HepG2 (cell line): ENCODE measurements at regions not wholly inside any gene's neighbourhood (a gene's known extent, or its start where the extent isn't known, plus 50 kb on each side); places are given as distances from the start of the nearest gene placed in this dataset.

ENCODE experiments used
- ARID3A ChIP-seq: IDR thresholded peaks from 2 replicates; pipeline ENCODE4 v1.6.1; 2012; ENCODE audit warnings: low read depth, low read length, improper control_type of control experiment
- DR1 ChIP-seq: sonication (generic); formaldehyde crosslinking; IDR thresholded peaks from 2 replicates; pipeline ENCODE4 v1.8.0; 2021; ENCODE audit warnings: mild to moderate bottlenecking, missing genetic modification reagents, inconsistent platforms
- HOXA9 ChIP-seq: sonication (generic); formaldehyde crosslinking; IDR thresholded peaks from 2 replicates; pipeline ENCODE4 v1.8.1; 2022; ENCODE audit warnings: missing genetic modification reagents, mild to moderate bottlenecking, moderate library complexity, borderline replicate concordance
- IKZF5 ChIP-seq: IDR thresholded peaks from 2 replicates; pipeline ENCODE4 v1.6.1; 2018; ENCODE audit warnings: missing genetic modification reagents, mild to moderate bottlenecking, missing compliant biosample characterization
- JUNB ChIP-seq: sonication (generic); formaldehyde crosslinking; IDR thresholded peaks from 2 replicates; pipeline ENCODE4 v1.8.0; 2022; ENCODE audit warnings: missing genetic modification reagents, mild to moderate bottlenecking, borderline replicate concordance
- MBNL3 ChIP-seq: fragments of 250-450 bp; sonication (Bioruptor Pico); conservative IDR thresholded peaks from 2 replicates; pipeline ENCODE4 v1.8.0; 2022; ENCODE audit warnings: mild to moderate bottlenecking, inconsistent platforms
- NFRKB ChIP-seq: fragments of 450-650 bp; IDR thresholded peaks from 2 replicates; pipeline ENCODE4 v1.6.1; 2017
- SMYD3 ChIP-seq: sonication (generic); formaldehyde crosslinking; IDR thresholded peaks from 2 replicates; pipeline ENCODE4 v1.8.1; 2023; ENCODE audit warnings: mild to moderate bottlenecking, missing genetic modification reagents
- ZNF274 ChIP-seq: sonication (generic); formaldehyde crosslinking; IDR thresholded peaks from 2 replicates; pipeline ENCODE4 v1.5.1; 2020; ENCODE audit warnings: mild to moderate bottlenecking, missing genetic modification reagents
- TF ChIP-seq, protein P1 (sequence below): sonication (generic); formaldehyde crosslinking; conservative IDR thresholded peaks from 2 replicates; pipeline ENCODE4 v1.4.0; 2020; ENCODE audit warnings: missing genetic modification reagents
- TF ChIP-seq, protein P2 (sequence below): sonication (generic); formaldehyde crosslinking; IDR thresholded peaks from 2 replicates; pipeline ENCODE4 v1.4.0; 2020; ENCODE audit warnings: low read depth, mild to moderate bottlenecking, missing genetic modification reagents
- TF ChIP-seq, protein P3 (sequence below): sonication (generic); formaldehyde crosslinking; IDR thresholded peaks from 2 replicates; pipeline ENCODE4 v1.4.0; 2020; ENCODE audit warnings: missing genetic modification reagents, mild to moderate bottlenecking, borderline replicate concordance
- TF ChIP-seq, protein P4 (sequence below): sonication (generic); formaldehyde crosslinking; IDR thresholded peaks from 2 replicates; pipeline ENCODE4 v1.8.1; 2022; ENCODE audit warnings: low read depth, mild to moderate bottlenecking, missing genetic modification reagents

DNA sequence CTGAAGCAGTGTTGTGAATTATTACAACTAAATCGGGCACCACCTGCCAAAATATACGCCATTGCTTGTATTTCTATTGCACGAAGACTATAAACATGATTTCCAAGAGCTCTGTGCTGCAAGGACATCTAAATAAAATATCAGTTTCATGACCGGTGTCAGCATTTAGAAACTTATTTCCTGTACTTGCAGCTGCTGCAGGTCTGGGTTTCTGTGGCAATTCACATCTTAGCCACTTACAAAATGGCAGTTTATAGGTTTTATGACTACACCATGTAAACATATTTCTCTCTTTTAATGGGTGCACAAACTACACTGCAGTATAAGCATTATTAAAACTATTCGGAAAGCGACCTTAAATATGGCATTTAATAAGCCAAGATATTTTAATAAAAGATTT lies 359.4 kb downstream of the VPS13C start (continued):
- TF ChIP-seq SMYD3 (no peak), ZNF274 (CRISPR knock-in tag) (no peak), JUNB (CRISPR knock-in tag) (no peak), NFRKB (no peak), MBNL3 (CRISPR knock-in tag) (no peak), DR1 (CRISPR knock-in tag) (no peak), ARID3A (no peak), HOXA9 (CRISPR knock-in tag) (no peak), IKZF5 (CRISPR knock-in tag) (no peak)
- TF ChIP-seq, protein P1, sequence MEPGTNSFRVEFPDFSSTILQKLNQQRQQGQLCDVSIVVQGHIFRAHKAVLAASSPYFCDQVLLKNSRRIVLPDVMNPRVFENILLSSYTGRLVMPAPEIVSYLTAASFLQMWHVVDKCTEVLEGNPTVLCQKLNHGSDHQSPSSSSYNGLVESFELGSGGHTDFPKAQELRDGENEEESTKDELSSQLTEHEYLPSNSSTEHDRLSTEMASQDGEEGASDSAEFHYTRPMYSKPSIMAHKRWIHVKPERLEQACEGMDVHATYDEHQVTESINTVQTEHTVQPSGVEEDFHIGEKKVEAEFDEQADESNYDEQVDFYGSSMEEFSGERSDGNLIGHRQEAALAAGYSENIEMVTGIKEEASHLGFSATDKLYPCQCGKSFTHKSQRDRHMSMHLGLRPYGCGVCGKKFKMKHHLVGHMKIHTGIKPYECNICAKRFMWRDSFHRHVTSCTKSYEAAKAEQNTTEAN: no peak
- TF ChIP-seq, protein P2, sequence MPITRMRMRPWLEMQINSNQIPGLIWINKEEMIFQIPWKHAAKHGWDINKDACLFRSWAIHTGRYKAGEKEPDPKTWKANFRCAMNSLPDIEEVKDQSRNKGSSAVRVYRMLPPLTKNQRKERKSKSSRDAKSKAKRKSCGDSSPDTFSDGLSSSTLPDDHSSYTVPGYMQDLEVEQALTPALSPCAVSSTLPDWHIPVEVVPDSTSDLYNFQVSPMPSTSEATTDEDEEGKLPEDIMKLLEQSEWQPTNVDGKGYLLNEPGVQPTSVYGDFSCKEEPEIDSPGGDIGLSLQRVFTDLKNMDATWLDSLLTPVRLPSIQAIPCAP (CRISPR knock-in tag): no peak
- TF ChIP-seq, protein P3, sequence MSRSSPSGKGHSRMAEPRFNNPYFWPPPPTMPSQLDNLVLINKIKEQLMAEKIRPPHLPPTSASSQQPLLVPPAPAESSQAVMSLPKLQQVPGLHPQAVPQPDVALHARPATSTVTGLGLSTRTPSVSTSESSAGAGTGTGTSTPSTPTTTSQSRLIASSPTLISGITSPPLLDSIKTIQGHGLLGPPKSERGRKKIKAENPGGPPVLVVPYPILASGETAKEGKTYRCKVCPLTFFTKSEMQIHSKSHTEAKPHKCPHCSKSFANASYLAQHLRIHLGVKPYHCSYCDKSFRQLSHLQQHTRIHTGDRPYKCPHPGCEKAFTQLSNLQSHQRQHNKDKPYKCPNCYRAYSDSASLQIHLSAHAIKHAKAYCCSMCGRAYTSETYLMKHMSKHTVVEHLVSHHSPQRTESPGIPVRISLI (CRISPR knock-in tag): no peak
- TF ChIP-seq, protein P4, sequence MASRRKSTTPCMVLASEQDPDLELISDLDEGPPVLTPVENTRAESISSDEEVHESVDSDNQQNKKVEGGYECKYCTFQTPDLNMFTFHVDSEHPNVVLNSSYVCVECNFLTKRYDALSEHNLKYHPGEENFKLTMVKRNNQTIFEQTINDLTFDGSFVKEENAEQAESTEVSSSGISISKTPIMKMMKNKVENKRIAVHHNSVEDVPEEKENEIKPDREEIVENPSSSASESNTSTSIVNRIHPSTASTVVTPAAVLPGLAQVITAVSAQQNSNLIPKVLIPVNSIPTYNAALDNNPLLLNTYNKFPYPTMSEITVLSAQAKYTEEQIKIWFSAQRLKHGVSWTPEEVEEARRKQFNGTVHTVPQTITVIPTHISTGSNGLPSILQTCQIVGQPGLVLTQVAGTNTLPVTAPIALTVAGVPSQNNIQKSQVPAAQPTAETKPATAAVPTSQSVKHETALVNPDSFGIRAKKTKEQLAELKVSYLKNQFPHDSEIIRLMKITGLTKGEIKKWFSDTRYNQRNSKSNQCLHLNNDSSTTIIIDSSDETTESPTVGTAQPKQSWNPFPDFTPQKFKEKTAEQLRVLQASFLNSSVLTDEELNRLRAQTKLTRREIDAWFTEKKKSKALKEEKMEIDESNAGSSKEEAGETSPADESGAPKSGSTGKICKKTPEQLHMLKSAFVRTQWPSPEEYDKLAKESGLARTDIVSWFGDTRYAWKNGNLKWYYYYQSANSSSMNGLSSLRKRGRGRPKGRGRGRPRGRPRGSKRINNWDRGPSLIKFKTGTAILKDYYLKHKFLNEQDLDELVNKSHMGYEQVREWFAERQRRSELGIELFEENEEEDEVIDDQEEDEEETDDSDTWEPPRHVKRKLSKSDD (CRISPR knock-in tag): no peak
